ENCODE measurements at regions not wholly inside any gene's neighbourhood (a gene's known extent, or its start where the extent isn't known, plus 50 kb on each side); places are given as distances from the start of the nearest gene placed in this dataset.

GRCh38 chr15:93347986-93348385, 259.0 kb upstream of the RGMA start:
- no peak for TF ChIP-seq CTCF (IDR thresholded peaks at IDR 0.05; ENCODE audit: insufficient read depth, low read length)
- no peak for TF ChIP-seq POLR2AphosphoS5 (IDR thresholded peaks at IDR 0.05; ENCODE audit: low read depth)
- TF ChIP-seq GABPA (IDR thresholded peaks at IDR 0.05; ENCODE audit: low read depth) = no peak

All from HL-60 (cell line).